Keratinocyte (primary cell): ENCODE measurements at regions not wholly inside any gene's neighbourhood (a gene's known extent, or its start where the extent isn't known, plus 50 kb on each side); places are given as distances from the start of the nearest gene placed in this dataset.

Experiments
- DNase-seq: peaks from one replicate; pipeline ENCODE4 v3.0.0-alpha.2; 2011; ENCODE audit warnings: low read depth, missing footprints, low spot score
- FAIRE-seq: peaks from 2 replicates; lab custom pipeline; 2011; peaks lifted over from hg19 to GRCh38; lab: Jason Lieb, UNC
- H2AFZ ChIP-seq: 2 replicates; pipeline ENCODE4 v1.6.0; 2012; ENCODE audit warnings: low read length, control low read depth, inconsistent platforms; ENCODE audit not compliant: control insufficient read depth
- H3K27ac ChIP-seq: 2 replicates; pipeline ENCODE4 v1.5.1; 2011; ENCODE audit warnings: low read length; ENCODE audit not compliant: control insufficient read depth, insufficient read depth
- H3K27me3 ChIP-seq: 3 replicates; pipeline ENCODE4 v1.6.0; 2011; ENCODE audit warnings: low read length; ENCODE audit not compliant: control insufficient read depth, insufficient read depth; ENCODE audit errors: extremely low read depth
- H3K36me3 ChIP-seq, 2 experiments: 2 replicates in 1 of 2; 3 replicates in 1 of 2; pipeline ENCODE4 v1.5.1; 2011; ENCODE audit warnings: low read length in 2 of 2, mild to moderate bottlenecking in 1 of 2; ENCODE audit not compliant: control insufficient read depth in 2 of 2, insufficient read depth in 2 of 2; ENCODE audit errors: extremely low read depth in 1 of 2
- H3K4me1 ChIP-seq: 3 replicates; pipeline ENCODE4 v1.5.1; 2011; ENCODE audit warnings: low read length; ENCODE audit not compliant: control insufficient read depth, insufficient read depth; ENCODE audit errors: extremely low read depth
- H3K4me2 ChIP-seq: 3 replicates; pipeline ENCODE4 v1.6.0; 2011; ENCODE audit warnings: low read depth, low read length; ENCODE audit not compliant: control insufficient read depth, insufficient read depth; ENCODE audit errors: extremely low read depth
- H3K4me3 ChIP-seq, 3 experiments: fragments of 200-600 bp in 1 of 3; sonication (generic) in 1 of 3; 2 replicates in 2 of 3; 3 replicates in 1 of 3; pipeline ENCODE4 v1.5.1; 2011 to 2016; ENCODE audit warnings: low read length in 3 of 3, mild to moderate bottlenecking in 3 of 3, control low read depth in 2 of 3, inconsistent platforms in 1 of 3, low read depth in 1 of 3, mixed read lengths in 1 of 3, mixed run types in 1 of 3, moderate library complexity in 1 of 3; ENCODE audit not compliant: control insufficient read depth in 2 of 3, insufficient read depth in 2 of 3; ENCODE audit errors: extremely low read depth in 1 of 3
- H3K79me2 ChIP-seq: 2 replicates; pipeline ENCODE4 v1.6.0; 2012; ENCODE audit warnings: low read length; ENCODE audit not compliant: control insufficient read depth, insufficient read depth
- H3K9ac ChIP-seq: 3 replicates; pipeline ENCODE4 v1.6.0; 2011; ENCODE audit warnings: low read length; ENCODE audit not compliant: control insufficient read depth, insufficient read depth; ENCODE audit errors: extremely low read depth
- H3K9me1 ChIP-seq: 3 replicates; pipeline ENCODE4 v1.6.0; 2011; ENCODE audit warnings: low read length; ENCODE audit not compliant: control insufficient read depth, insufficient read depth; ENCODE audit errors: extremely low read depth
- H3K9me3 ChIP-seq: 2 replicates; pipeline ENCODE4 v1.5.1; 2012; ENCODE audit warnings: low read depth, low read length; ENCODE audit not compliant: control insufficient read depth
- H4K20me1 ChIP-seq: 3 replicates; pipeline ENCODE4 v1.6.0; 2011; ENCODE audit warnings: low read length; ENCODE audit not compliant: control insufficient read depth, insufficient read depth; ENCODE audit errors: extremely low read depth
- CTCF ChIP-seq, 3 experiments: IDR thresholded peaks in 1 of 3; conservative IDR thresholded peaks in 1 of 3; optimal IDR thresholded peaks in 1 of 3; 2 replicates in 2 of 3; 3 replicates in 1 of 3; pipeline versions ENCODE3 to v1.5.1; 2011; ENCODE audit warnings: low read length in 3 of 3, mild to moderate bottlenecking in 3 of 3, moderate library complexity in 2 of 3, control low read depth in 1 of 3, inconsistent platforms in 1 of 3; ENCODE audit not compliant: insufficient read depth in 2 of 3; ENCODE audit errors: extremely low read depth in 1 of 3
- EZH2 ChIP-seq: IDR thresholded peaks from one replicate; pipeline ENCODE4 v1.6.1; 2012; ENCODE audit warnings: inconsistent platforms, mild to moderate bottlenecking, low read length, moderate library complexity
- dilution Hi-C: fragments of 300-500 bp; cut with MboI; formaldehyde crosslinking; loops from one replicate; pipeline ENCODE4 v1.7.0; 2020; ENCODE audit warnings: low sequenced_read_pairs; ENCODE audit not compliant: extremely low pct_ligation_motif_present

- Histone ChIP-seq H3K79me2 (no peaks in the 10 kb centered on the region), H3K27me3 (no peaks in the 10 kb centered on the region), H2AFZ (no peak overlapping the region), H3K9me1 (no peaks in the 10 kb centered on the region), H3K4me2 (no peak overlapping the region), H3K4me3 (no peak overlapping the region), H4K20me1 (no peaks in the 10 kb centered on the region), H3K9me3 (peaks cover 2% of the 10 kb centered on the region), H3K36me3 (no peaks in the 10 kb centered on the region), H3K4me1 (no peaks in the 10 kb centered on the region), H3K9ac (no peak overlapping the region), H3K27ac (no peak overlapping the region)
- dilution Hi-C loops: no loop called here
- DNase-seq (no peak), FAIRE-seq (no peak)
- no peak for TF ChIP-seq CTCF (optimal IDR thresholded peaks at IDR 0.05 in 1 of 3, IDR thresholded peaks at IDR 0.05 in 1 of 3, conservative IDR thresholded peaks at IDR 0.05 in 1 of 3; ENCODE audit: extremely low read depth in 1 of 3, insufficient read depth in 2 of 3, low read length in 3 of 3)
These were observed 624.6 kb downstream of the AACS start for GRCh38 chr12:125689576-125690410.

GRCh38 chr12:125690841-125691240 is 625.6 kb downstream of the AACS start:
- no peak overlapping the region for H3K4me2 ChIP-seq
- H3K9ac ChIP-seq: no peak overlapping the region
- no peaks in the 10 kb centered on the region for H3K9me1 ChIP-seq
- dilution Hi-C loops: no loop called here
- H3K4me1 ChIP-seq: no peaks in the 10 kb centered on the region
- no peak overlapping the region for H3K27ac ChIP-seq
- no peaks in the 10 kb centered on the region for H3K27me3 ChIP-seq
- no peaks in the 10 kb centered on the region for H3K36me3 ChIP-seq
- TF ChIP-seq CTCF (optimal IDR thresholded peaks at IDR 0.05 in 1 of 3, IDR thresholded peaks at IDR 0.05 in 1 of 3, conservative IDR thresholded peaks at IDR 0.05 in 1 of 3; ENCODE audit: extremely low read depth in 1 of 3, insufficient read depth in 2 of 3, low read length in 3 of 3): no peak
- no peak for TF ChIP-seq EZH2
- H3K79me2 ChIP-seq: no peaks in the 10 kb centered on the region
- DNase-seq (no peak), FAIRE-seq (no peak)
- peaks cover 2% of the 10 kb centered on the region for H3K9me3 ChIP-seq
- no peaks in the 10 kb centered on the region for H4K20me1 ChIP-seq
- H3K4me3 ChIP-seq: no peak overlapping the region
- no peak overlapping the region for H2AFZ ChIP-seq
